SK-N-DZ (cell line): ENCODE measurements at regions not wholly inside any gene's neighbourhood (a gene's known extent, or its start where the extent isn't known, plus 50 kb on each side); places are given as distances from the start of the nearest gene placed in this dataset.

Experiments used
- DNase-seq: peaks from one replicate; pipeline ENCODE4 v3.0.0-alpha.2; 2015; ENCODE audit warnings: low spot score

GRCh38 chr4:135605076-135605475 is 1403.5 kb upstream of the PABPC4L start:
- DNase-seq = no peak

DNA sequence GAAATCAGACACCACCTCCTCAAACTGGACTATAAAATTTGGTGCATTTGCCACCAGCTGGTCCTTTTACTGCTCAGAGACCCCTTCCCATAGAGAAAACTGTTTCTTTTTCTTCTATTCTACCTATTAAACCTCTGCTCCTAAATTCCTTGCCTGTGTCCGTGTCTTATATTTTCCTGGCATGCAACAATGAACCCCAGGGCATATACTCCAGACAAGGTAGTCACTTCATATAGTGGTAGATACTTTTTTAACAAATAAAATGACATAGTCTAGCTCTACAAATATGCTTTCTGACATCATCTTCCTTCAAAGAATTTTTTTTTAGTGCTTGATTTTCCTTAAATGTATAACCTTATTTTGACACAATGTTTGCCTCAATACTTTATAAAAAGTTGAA is 1402.9 kb upstream of the PABPC4L start:
- no peak for DNase-seq

DNA sequence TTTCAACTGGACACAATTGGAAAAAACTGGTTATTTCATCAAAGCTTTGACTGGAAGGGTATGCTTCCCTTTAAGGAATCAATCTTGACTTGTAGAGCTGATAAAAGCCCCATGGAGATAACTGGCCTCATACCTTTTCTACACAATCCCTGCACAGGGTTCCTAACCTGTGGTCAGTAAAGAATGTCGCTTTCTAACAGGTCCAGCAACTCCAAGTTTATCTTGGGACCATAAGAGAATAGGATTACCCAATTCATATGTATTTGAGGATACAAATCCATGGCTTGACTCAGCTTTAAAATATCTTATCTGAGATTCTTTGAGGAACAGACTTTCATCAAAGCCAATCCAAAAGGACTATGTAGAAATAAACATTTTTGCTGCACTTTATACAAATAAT is 1399.8 kb upstream of the PABPC4L start:
- no peak for DNase-seq

DNA sequence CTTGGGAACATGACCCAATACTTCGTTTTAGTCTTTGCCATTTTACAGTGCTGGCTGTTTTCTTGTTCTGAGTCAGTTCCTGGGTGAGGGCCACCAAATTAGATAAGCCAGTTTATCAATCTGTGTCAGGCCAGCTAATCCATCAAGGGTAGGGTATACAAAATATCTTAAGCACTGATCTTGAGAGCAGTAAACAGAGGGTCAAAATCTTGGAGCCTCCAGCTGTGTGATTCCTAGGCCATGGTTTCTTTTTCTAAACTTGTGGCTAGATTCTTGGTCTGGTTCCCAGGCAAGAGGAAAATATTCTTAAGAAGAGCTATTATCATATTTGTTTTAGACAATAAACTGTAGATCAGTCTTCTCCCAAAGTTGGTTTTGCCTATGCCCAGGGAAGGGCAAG is 1396.6 kb upstream of the PABPC4L start:
- no peak for DNase-seq

GRCh38 chr4:135594521-135594920 is 1392.9 kb upstream of the PABPC4L start:
- DNase-seq = no peak

- no peak for DNase-seq
Measured at GRCh38 chr4:135575041-135575440, 1373.5 kb upstream of the PABPC4L start.

GRCh38 chr4:135573251-135573650 is 1371.7 kb upstream of the PABPC4L start:
- no peak for DNase-seq

DNA sequence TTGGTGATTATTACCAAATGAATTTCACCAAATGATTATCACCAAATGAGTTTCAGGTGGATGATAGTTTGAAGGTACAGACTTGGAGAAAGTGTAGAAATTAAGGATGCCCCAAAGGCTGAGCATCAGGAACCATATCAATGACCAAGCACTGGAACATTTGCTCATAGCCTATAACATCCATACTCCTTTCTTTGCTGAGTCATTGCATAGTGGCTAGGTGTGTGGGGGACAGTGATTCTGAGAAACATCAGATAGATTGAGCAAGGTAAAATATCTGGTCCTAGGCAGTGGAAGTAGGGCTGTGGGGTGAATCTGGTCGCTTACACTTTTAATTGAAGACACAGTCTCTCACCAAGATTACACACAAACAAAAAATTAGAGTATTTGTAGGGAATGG is 1362.5 kb upstream of the PABPC4L start:
- no peak for DNase-seq

GRCh38 chr4:135553213-135553612 is 1351.6 kb upstream of the PABPC4L start:
- DNase-seq = no peak

DNA sequence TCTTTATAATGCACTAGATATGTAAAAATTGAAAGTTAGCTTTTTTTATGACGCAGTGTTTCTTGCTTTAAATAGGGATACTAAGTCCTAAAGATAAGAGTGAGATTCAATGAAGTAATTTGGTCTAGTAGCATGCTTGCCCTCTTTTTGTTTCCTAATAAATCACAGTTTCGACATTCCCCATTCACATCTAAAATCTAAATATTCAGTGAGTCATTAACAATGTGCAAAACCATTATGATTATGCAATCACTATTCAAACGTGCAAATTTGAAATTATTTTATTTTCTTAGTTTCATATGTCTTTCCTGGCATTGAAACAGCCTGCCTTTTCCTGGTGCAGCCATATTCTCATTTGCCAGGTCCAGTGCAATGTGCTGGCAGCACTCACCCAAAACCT is 1350.5 kb upstream of the PABPC4L start:
- DNase-seq = no peak

- no peak for DNase-seq
Measured at GRCh38 chr4:135548711-135549110, 1347.1 kb upstream of the PABPC4L start.

- DNase-seq = no peak
Measured at GRCh38 chr4:135545616-135546317, 1344.2 kb upstream of the PABPC4L start.

GRCh38 chr4:135538698-135539097 is 1337.1 kb upstream of the PABPC4L start:
- DNase-seq = no peak

DNA sequence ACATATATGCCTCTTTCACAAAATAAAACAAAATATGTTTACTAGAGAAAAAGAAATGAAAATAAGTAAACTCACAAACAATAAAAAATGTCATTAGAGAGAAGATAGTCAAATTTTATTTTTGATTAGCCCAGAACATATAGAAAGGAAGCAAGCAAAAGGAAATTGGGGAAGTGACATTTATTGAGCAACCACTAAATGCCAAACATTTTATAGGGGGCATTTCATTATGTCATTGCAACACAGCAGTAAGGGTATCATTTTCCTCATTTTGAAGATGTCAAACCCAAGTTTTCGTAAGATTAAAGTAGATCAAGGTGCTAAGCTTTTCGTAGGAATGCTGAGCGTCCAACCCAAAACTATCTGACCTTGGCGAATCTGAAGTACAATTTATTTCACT is 1331.5 kb upstream of the PABPC4L start:
- DNase-seq = no peak

- DNase-seq = peak; percentile 8
Measured at GRCh38 chr4:135532132-135532531, 1330.5 kb upstream of the PABPC4L start.

DNA sequence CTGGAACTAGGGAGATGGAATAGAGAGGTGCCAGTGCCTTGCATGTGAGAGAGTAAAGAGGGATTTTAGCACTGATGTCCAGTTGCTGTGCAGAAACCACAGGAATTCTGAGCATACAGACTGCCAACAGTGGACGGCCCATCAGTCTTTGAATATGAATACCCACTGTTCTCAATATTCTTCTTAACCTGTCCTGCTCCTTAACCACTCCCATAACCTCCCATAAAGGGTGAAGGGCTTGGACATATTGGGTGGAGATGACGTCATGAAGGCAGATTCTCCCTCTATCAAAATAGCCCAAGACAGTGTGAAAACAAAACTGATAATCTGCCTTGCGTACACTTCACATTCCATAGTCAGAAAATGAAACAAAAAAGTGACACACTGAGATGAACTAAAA is 1313.7 kb upstream of the PABPC4L start:
- no peak for DNase-seq

DNA sequence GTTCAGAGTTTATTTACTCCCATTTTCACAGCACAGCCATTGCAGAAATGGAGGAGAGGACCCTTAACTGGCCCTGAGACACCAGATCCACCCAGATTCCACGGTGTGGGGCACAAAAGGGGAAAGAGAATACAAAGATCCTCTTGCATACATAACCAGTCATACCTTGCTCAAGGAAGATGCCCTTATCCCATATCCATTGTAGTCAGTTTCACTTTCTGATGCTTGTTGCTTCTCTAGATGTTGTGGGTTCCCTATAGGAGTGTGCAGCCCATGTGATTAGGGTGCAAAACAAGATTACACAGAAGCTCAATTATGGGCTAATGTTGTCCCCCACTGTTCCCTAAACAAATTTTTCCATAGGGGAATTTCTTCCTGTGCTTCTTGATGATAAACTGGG is 1309.0 kb upstream of the PABPC4L start:
- DNase-seq = no peak

GRCh38 chr4:135508006-135508714 is 1306.6 kb upstream of the PABPC4L start:
- DNase-seq = no peak

- no peak for DNase-seq
Measured at GRCh38 chr4:135497563-135498152, 1296.1 kb upstream of the PABPC4L start.

DNA sequence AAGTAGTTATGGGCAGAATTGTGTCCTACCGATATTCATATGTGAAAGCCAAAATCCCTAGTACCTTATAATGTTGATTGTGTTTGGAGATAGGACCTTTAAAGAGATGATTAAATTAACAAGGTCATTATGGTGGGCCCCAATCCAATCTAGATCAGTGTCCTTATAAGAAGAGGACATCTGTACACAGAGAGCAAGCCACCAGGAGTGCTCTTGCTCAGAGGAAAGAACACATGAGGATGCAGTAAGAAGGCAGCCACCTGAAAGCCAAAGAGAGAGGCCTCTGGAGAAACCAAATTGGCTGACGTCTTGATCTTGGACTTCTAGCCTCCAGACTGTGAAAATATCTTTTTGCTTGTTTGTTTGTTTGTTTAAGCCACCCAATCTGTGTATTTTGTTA is 1290.8 kb upstream of the PABPC4L start:
- DNase-seq = peak; percentile 20

DNA sequence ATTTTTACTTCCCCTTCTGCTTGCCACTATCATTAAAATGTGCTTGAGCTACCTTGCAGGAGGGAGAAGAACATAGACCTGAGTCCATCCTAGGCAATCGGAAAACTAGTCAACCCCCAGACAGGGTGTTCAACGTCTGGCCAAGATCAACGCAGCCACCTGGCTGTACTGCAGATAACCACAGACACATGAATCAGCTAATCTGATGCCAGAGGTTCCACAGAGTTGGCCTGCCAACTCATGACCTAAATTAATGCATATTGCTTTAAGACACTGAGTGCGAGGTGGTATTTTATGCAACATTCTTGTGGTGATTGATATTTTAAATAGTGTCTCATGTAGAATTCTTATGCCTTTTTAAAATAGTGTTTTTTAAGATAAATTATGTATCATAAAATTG is 1283.8 kb upstream of the PABPC4L start:
- peak; percentile 79 for DNase-seq

GRCh38 chr4:135476272-135476671 is 1274.7 kb upstream of the PABPC4L start:
- DNase-seq = no peak

DNA sequence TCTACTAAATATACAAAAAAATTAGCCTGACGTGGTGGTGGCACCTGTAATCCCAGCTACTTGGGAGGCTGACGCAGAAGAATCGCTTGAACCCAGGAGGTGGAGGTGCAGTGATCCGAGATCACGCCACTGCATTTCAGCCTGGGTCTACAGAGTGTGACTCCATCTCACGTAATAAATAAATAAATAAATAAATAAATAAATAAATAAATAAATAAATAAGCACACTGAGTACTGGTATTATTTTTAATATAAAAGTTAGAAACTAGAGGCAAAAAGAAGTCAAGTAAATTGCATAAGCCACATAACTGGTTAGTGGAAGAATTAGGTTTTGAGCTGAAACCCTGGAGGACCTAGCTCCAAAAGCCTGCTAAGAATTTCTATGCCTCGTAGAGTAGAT is 1262.7 kb upstream of the PABPC4L start:
- DNase-seq = no peak
